ENCODE measurements at regions not wholly inside any gene's neighbourhood (a gene's known extent, or its start where the extent isn't known, plus 50 kb on each side); places are given as distances from the start of the nearest gene placed in this dataset.

GRCh38 chr21:27690426-27690825, 723.5 kb upstream of the ADAMTS5 start:
- no peak for TF ChIP-seq CREB1 (IDR thresholded peaks at IDR 0.05; ENCODE audit: low read depth)
- TF ChIP-seq NFIC (IDR thresholded peaks at IDR 0.05), result no peak
- no peak for TF ChIP-seq TAF1 (IDR thresholded peaks at IDR 0.05; ENCODE audit: low read depth)
- TF ChIP-seq TEAD4 (IDR thresholded peaks at IDR 0.05), result no peak
- no peak for TF ChIP-seq TCF12 (IDR thresholded peaks at IDR 0.05; ENCODE audit: low read depth)
- no peak for TF ChIP-seq EGR1 (IDR thresholded peaks at IDR 0.05)

GRCh38 chr21:27688773-27689172, 721.9 kb upstream of the ADAMTS5 start:
- TF ChIP-seq EGR1 (IDR thresholded peaks at IDR 0.05) (no peak), USF1 (IDR thresholded peaks at IDR 0.05) (no peak), REST (IDR thresholded peaks at IDR 0.05; ENCODE audit: low read depth) (no peak), RAD21 (IDR thresholded peaks at IDR 0.05; ENCODE audit: low read depth) (no peak), CREB1 (IDR thresholded peaks at IDR 0.05; ENCODE audit: low read depth) (no peak), ZBTB7A (IDR thresholded peaks at IDR 0.05; ENCODE audit: low read depth) (no peak), TCF12 (IDR thresholded peaks at IDR 0.05; ENCODE audit: low read depth) (no peak), EP300 (IDR thresholded peaks at IDR 0.05; ENCODE audit: borderline replicate concordance) (no peak), NFIC (IDR thresholded peaks at IDR 0.05) (no peak)

GRCh38 chr21:27683292-27683691, 716.4 kb upstream of the ADAMTS5 start:
- TF ChIP-seq ZBTB7A (IDR thresholded peaks at IDR 0.05; ENCODE audit: low read depth), result no peak
- no peak for TF ChIP-seq CEBPB (IDR thresholded peaks at IDR 0.05)
- no peak for TF ChIP-seq EGR1 (IDR thresholded peaks at IDR 0.05)
- no peak for TF ChIP-seq CREB1 (IDR thresholded peaks at IDR 0.05; ENCODE audit: low read depth)
- no peak for TF ChIP-seq TCF12 (IDR thresholded peaks at IDR 0.05; ENCODE audit: low read depth)
- no peak for TF ChIP-seq FOXM1 (IDR thresholded peaks at IDR 0.05; ENCODE audit: borderline replicate concordance, low read depth)
- no peak for TF ChIP-seq YY1 (IDR thresholded peaks at IDR 0.05; ENCODE audit: low read depth)
- TF ChIP-seq REST (IDR thresholded peaks at IDR 0.05; ENCODE audit: low read depth), result no peak
- no peak for TF ChIP-seq TEAD4 (IDR thresholded peaks at IDR 0.05)
- no peak for TF ChIP-seq NFIC (IDR thresholded peaks at IDR 0.05)
- TF ChIP-seq USF1 (IDR thresholded peaks at IDR 0.05), result no peak
- TF ChIP-seq TAF1 (IDR thresholded peaks at IDR 0.05; ENCODE audit: low read depth), result no peak
- no peak for TF ChIP-seq MAX (IDR thresholded peaks at IDR 0.05)
- no peak for TF ChIP-seq RAD21 (IDR thresholded peaks at IDR 0.05; ENCODE audit: low read depth)
- no peak for TF ChIP-seq EP300 (IDR thresholded peaks at IDR 0.05; ENCODE audit: borderline replicate concordance)

GRCh38 chr21:27681841-27682240, 715.0 kb upstream of the ADAMTS5 start:
- no peak for TF ChIP-seq FOXM1 (IDR thresholded peaks at IDR 0.05; ENCODE audit: borderline replicate concordance, low read depth)
- TF ChIP-seq EGR1 (IDR thresholded peaks at IDR 0.05), result no peak

- no peak for TF ChIP-seq ZBTB7A (IDR thresholded peaks at IDR 0.05; ENCODE audit: low read depth)
- no peak for TF ChIP-seq MAX (IDR thresholded peaks at IDR 0.05)
- no peak for TF ChIP-seq FOXM1 (IDR thresholded peaks at IDR 0.05; ENCODE audit: borderline replicate concordance, low read depth)
- TF ChIP-seq CREB1 (IDR thresholded peaks at IDR 0.05; ENCODE audit: low read depth), result no peak
- TF ChIP-seq YY1 (IDR thresholded peaks at IDR 0.05; ENCODE audit: low read depth), result no peak
- no peak for TF ChIP-seq TCF12 (IDR thresholded peaks at IDR 0.05; ENCODE audit: low read depth)
- no peak for TF ChIP-seq EGR1 (IDR thresholded peaks at IDR 0.05)
- TF ChIP-seq REST (IDR thresholded peaks at IDR 0.05; ENCODE audit: low read depth), result no peak
- TF ChIP-seq TEAD4 (IDR thresholded peaks at IDR 0.05), result no peak
- no peak for TF ChIP-seq USF1 (IDR thresholded peaks at IDR 0.05)
Measured at GRCh38 chr21:27681038-27681437, 714.1 kb upstream of the ADAMTS5 start.

Data from Ishikawa (cell line).